ENCODE measurements at regions not wholly inside any gene's neighbourhood (a gene's known extent, or its start where the extent isn't known, plus 50 kb on each side); places are given as distances from the start of the nearest gene placed in this dataset.

DNA sequence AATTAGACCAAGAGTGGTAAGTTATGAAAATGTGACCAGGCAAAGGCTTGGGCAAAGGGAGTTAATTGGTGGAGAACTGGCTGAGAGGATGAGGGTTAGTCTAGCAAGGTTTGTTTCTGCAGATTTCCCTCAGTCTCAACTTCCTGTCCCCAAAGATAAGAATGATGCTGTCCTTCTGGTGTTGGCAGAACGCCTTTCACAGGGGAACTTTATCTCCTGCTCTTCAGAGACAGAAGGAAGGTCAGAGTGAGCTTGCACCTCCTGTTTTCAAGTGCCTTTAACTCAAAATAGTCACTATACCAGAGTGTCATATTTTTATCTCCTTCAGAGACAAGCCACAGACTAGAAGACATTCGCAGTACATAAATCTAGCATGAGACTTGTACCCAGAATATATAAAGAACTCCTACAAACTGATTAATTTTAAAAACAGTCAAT, 95.7 kb downstream of the TEX51 start:
- no peak for DNase-seq (ENCODE audit: extremely low read depth, insufficient read length)
- Histone ChIP-seq H3K27me3 (replicated peaks; ENCODE audit: control insufficient read depth, insufficient read depth, low read length) (no peaks in the 10 kb centered on the region; the same call in 1 of the 2 replicates), H3K36me3 (ENCODE audit: control insufficient read depth, insufficient read depth, low read length) (no peaks in the 10 kb centered on the region), H3K4me3 (replicated peaks; ENCODE audit: low read depth, low read length) (no peak overlapping the region)
- no peak for TF ChIP-seq CTCF (IDR thresholded peaks at IDR 0.05; ENCODE audit: insufficient read depth, low read length, poor library complexity, severe bottlenecking)

- DNase-seq (ENCODE audit: extremely low read depth, insufficient read length), result no peak
- TF ChIP-seq CTCF (IDR thresholded peaks at IDR 0.05; ENCODE audit: insufficient read depth, low read length, poor library complexity, severe bottlenecking), result no peak
- H3K27me3 ChIP-seq (replicated peaks; ENCODE audit: control insufficient read depth, insufficient read depth, low read length), result no peaks in the 10 kb centered on the region; the same call in 1 of the 2 replicates
- no peaks in the 10 kb centered on the region for H3K36me3 ChIP-seq (ENCODE audit: control insufficient read depth, insufficient read depth, low read length)
- H3K4me3 ChIP-seq (replicated peaks; ENCODE audit: low read depth, low read length), result no peak overlapping the region
Measured at GRCh38 chr2:126995621-126996377, 97.1 kb downstream of the TEX51 start.

- TF ChIP-seq CTCF (IDR thresholded peaks at IDR 0.05; ENCODE audit: insufficient read depth, low read length, poor library complexity, severe bottlenecking), result no peak
- H3K27me3 ChIP-seq (replicated peaks; ENCODE audit: control insufficient read depth, insufficient read depth, low read length), result no peaks in the 10 kb centered on the region
- H3K4me3 ChIP-seq (replicated peaks; ENCODE audit: low read depth, low read length), result no peak overlapping the region
- no peaks in the 10 kb centered on the region for H3K36me3 ChIP-seq (ENCODE audit: control insufficient read depth, insufficient read depth, low read length)
- no peak for DNase-seq (ENCODE audit: extremely low read depth, insufficient read length)
Measured at GRCh38 chr2:126996378-126996699, 97.6 kb downstream of the TEX51 start.

All from GM06990 (cell line).